ENCODE measurements at regions not wholly inside any gene's neighbourhood (a gene's known extent, or its start where the extent isn't known, plus 50 kb on each side); places are given as distances from the start of the nearest gene placed in this dataset.
"Not testable (repeated sequence)": the region's sequence is repeated elsewhere in the genome, so short reads cannot be mapped to it uniquely, and the experiment has no call there.

DNA sequence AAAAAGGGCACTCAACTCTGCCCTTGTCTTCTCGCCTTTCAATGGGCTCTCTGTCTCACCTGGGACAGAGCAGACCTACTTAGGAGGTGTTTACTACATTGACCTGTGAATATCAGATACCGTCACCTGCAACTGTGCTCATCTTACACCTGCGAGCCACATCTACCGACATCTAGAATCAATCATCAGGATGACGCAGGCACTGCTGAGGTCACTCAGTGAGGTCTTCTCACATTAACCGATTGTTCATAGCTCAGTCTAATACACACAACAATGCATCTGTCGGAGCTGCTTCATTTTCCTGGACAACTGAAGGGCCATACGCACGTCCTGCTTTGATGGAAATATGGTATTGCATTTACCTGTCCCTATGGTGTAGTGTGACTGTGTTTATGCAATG lies 211.9 kb downstream of the FGF9 start:
- DNase-seq = no peak

DNA sequence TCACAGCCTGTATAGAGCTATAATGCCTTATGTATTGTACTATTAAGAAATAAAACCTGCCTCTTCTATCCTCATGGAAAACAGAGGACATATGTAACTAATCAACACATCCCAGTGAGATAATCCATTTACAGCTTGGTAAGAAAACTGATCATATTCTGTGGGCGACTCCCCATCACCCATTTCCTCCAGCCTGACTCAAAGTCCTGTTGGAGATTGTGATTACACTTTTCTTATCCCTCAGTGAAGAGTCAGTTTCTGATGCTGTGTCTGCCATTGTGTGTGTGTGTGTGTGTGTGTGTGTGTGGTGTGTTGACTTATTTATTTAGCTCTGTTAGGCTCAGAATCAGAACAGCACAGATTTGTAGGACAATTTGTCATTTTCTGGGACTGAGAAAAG lies 212.8 kb downstream of the FGF9 start:
- DNase-seq = no peak

GRCh38 chr13:21884299-21884909 lies 213.5 kb downstream of the FGF9 start:
- DNase-seq = no peak

DNA sequence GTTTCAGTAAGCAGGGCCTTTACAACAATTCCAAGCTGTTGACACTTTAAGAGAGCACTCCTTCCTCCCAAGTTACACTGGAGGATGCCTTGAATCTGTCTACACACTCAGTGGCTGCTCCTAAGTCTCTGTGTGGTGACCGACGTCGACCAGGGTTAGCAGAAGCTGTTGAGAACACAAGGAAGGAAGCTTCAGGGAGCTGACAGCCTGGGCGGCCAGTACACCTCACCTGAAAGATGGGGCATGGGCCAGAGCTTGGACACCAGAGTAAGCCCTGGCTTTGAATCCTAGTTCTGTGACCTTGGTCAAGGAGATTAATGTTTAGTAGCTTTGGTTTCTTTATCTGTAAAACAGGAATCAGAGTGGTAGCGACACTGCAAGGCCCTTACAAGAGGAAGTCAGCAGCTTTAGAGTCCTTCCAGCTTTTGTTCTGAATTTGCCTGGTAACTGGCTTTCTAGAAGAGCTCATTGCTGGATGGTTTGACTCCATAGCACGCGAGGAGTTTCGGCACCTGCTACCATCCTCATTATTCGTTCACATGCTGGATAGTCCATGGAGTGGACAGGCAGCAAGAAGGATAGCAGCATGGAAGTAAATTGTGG lies 214.2 kb downstream of the FGF9 start:
- DNase-seq = peak; percentile 57

GRCh38 chr13:21885714-21886224 lies 214.9 kb downstream of the FGF9 start:
- no peak for DNase-seq

- DNase-seq = no peak
Observed at GRCh38 chr13:21889651-21890050, 218.8 kb downstream of the FGF9 start.

GRCh38 chr13:21890220-21890619 lies 219.3 kb downstream of the FGF9 start:
- DNase-seq = not testable (repeated sequence)

DNA sequence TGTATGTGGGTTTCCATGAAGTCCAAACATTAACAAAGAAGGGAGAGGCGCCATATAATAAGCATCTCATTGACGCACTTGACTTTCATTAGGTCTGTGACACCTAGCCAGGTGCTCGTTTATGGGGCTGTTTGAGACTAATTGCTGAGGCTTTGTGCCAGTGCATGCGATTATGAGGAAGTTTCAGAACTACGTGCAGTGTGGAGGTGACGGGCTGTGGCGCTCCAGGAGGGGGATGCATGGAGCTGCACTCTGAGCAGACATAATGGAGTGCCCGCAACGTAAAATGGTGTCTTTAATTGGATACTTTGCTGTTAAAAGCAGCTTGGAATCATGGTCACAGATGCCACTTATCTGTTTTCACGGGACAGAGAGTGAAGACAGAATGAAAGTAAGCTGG lies 223.2 kb downstream of the FGF9 start:
- peak; percentile 9 for DNase-seq

- peak; percentile 26 for DNase-seq
Observed at GRCh38 chr13:21894703-21895699, 224.1 kb downstream of the FGF9 start.

DNA sequence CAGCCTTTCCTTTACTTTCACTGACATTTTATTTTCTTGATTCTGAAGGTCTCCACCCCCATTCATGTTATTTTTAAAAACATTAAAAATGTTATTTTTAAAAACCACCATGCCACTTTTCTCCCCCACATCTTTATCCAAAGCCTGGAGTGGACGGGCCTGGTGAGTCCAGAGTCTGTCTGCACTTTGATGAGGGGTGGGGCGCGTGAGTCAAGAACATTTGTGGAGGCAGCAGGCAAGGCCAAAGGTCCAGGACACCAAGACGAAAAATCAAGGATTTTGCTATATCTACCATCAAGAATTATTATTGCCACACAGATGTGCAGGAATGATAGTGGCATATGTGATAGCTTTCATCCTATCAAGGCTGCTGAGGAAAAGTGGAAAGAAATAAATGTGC lies 224.9 kb downstream of the FGF9 start:
- DNase-seq = no peak

- DNase-seq = no peak
Observed at GRCh38 chr13:21897161-21897560, 226.3 kb downstream of the FGF9 start.

DNA sequence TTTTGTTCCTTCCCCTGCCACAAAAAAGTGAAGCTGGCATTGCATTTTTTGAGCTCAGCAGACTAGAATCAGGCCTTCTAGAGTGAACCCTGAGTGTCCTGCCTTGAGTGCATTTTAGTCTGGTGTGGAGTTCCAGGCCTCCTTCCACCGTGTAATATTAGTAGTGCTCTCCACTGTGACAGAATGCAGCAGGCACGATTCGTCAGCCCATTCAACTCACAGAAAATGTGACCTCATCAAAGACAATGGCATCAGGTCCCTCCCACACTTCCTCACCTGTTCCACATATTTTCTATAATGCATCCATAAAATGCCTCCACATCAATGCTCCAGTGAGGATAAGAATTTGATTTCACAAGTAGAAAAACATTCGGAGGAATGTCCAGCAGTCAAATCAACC lies 227.6 kb downstream of the FGF9 start:
- no peak for DNase-seq

GRCh38 chr13:21898945-21899344 lies 228.1 kb downstream of the FGF9 start:
- DNase-seq = no peak

GRCh38 chr13:21901336-21901735 lies 230.5 kb downstream of the FGF9 start:
- no peak for DNase-seq

GRCh38 chr13:21901811-21902708 lies 231.2 kb downstream of the FGF9 start:
- no peak for DNase-seq

GRCh38 chr13:21902709-21903098 lies 231.8 kb downstream of the FGF9 start:
- DNase-seq = no peak

GRCh38 chr13:21905486-21905885 lies 234.6 kb downstream of the FGF9 start:
- no peak for DNase-seq

DNA sequence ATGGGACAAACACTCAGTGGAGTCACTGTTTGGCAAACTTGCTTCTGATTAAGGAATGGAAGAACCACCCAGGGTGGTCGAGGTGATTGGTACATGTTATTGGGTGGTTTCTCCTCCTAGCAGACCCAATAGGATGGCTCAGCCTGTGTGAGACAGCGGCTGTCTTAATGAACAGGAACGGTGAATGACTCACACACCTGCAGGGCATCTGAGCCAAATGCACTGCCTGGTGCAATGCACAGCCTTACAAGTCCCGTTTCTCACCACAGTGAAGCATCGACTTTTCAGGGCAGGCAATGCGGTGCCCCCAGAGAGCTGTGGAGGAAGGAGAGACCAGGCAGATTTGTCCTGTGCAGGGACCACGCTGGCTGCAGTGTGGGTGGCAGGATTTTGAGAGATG lies 238.5 kb downstream of the FGF9 start:
- DNase-seq = no peak

DNA sequence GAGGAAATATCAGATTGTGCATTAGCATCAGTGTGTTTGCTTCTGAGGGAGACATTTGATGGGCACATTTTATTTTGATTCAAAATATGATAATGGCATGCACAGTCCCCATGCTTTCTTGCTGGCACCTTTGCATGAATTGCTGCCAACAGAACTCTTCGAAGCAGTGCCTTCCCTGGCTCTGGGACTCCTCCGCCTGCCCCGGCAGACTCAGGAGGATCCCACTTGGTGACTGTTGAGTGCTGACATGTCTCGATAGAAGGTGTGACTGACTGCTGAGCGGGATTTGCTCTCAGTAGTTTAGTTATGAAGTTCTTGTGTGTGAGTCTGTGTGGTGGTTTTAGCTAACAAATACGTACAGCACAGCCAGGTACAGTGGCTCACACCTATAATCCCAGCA lies 239.7 kb downstream of the FGF9 start:
- DNase-seq = no peak

DNA sequence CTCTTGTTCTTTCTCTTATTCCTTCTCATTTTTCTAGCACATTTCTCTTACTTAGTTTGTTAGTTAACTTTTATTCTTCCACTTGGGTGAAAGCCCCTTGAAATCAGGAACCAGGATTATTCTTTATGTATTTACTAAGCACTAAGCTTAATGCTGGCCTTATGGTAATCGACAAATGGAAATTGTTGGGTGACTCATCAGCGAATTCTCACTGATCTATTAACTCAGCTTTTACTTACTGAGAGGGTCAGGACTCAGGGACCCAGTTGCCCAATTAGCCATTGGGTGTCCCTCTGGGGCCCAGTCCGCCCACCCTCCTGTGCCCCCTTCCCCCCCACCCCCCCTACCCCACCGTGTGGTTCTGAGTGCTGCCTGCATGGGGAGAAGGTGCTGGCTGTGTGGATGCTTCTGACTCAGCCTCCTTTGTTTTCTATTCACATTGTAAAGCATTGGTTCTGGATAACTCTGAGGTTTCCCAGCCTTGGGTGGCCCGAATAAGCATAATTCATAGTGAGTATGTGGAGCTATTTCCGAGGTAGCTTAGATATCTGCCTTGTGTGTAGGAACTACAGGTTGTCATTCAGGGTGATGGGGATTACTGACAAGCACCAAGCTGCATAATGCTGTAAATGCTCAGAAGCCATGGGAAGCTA lies 240.9 kb downstream of the FGF9 start:
- DNase-seq = no peak

- DNase-seq = peak; percentile 4
Observed at GRCh38 chr13:21913010-21913409, 242.1 kb downstream of the FGF9 start.
